ENCODE measurements at regions not wholly inside any gene's neighbourhood (a gene's known extent, or its start where the extent isn't known, plus 50 kb on each side); places are given as distances from the start of the nearest gene placed in this dataset.

GRCh38 chr11:70736937-70737640 is 338.8 kb downstream of the CTTN start:
- intact Hi-C loops (cut with DNase I; ENCODE audit: low total_unique reads), result no loop called here
- DNase-seq, result no peak
- no peaks in the 10 kb centered on the region for H3K27me3 ChIP-seq

GRCh38 chr11:70737816-70738630 is 339.7 kb downstream of the CTTN start:
- Histone ChIP-seq H3K27me3 (no peaks in the 10 kb centered on the region), H3K27ac (no peak overlapping the region), H3K36me3 (no peaks in the 10 kb centered on the region), H3K4me1 (no peaks in the 10 kb centered on the region), H3K9me3 (no peaks in the 10 kb centered on the region), H3K4me3 (no peak overlapping the region)
- no peak for DNase-seq
- TF ChIP-seq POLR2A (IDR thresholded peaks at IDR 0.05), result no peak
- no peak for TF ChIP-seq CTCF (IDR thresholded peaks at IDR 0.05)
- intact Hi-C loops (cut with DNase I; ENCODE audit: low total_unique reads), result no loop called here

More at GRCh38 chr11:70736937-70737640, 338.8 kb downstream of the CTTN start:
- Histone ChIP-seq H3K36me3 (no peaks in the 10 kb centered on the region), H3K9me3 (no peaks in the 10 kb centered on the region), H3K4me1 (no peaks in the 10 kb centered on the region), H3K27ac (no peak overlapping the region), H3K4me3 (no peak overlapping the region)
- TF ChIP-seq CTCF (IDR thresholded peaks at IDR 0.05) (no peak), POLR2A (IDR thresholded peaks at IDR 0.05) (no peak)

- no peaks in the 10 kb centered on the region for H3K27me3 ChIP-seq
- intact Hi-C loops (cut with DNase I; ENCODE audit: low total_unique reads), result no loop called here
- no peak overlapping the region for H3K27ac ChIP-seq
- no peak overlapping the region for H3K4me3 ChIP-seq
- no peaks in the 10 kb centered on the region for H3K4me1 ChIP-seq
- TF ChIP-seq POLR2A (IDR thresholded peaks at IDR 0.05) (no peak), CTCF (IDR thresholded peaks at IDR 0.05) (no peak)
- no peaks in the 10 kb centered on the region for H3K9me3 ChIP-seq
- H3K36me3 ChIP-seq, result no peaks in the 10 kb centered on the region
- DNase-seq, result no peak
Measured at GRCh38 chr11:70738661-70739060, 340.3 kb downstream of the CTTN start.

- no peaks in the 10 kb centered on the region for H3K4me1 ChIP-seq
- no peaks in the 10 kb centered on the region for H3K27me3 ChIP-seq
- no peaks in the 10 kb centered on the region for H3K36me3 ChIP-seq
- H3K27ac ChIP-seq, result no peak overlapping the region
- no peak for DNase-seq
- H3K9me3 ChIP-seq, result no peaks in the 10 kb centered on the region
- intact Hi-C loops (cut with DNase I; ENCODE audit: low total_unique reads), result no loop called here
- no peak for TF ChIP-seq CTCF (IDR thresholded peaks at IDR 0.05)
- TF ChIP-seq POLR2A (IDR thresholded peaks at IDR 0.05), result no peak
- H3K4me3 ChIP-seq, result no peak overlapping the region
Measured at GRCh38 chr11:70739091-70739490, 340.8 kb downstream of the CTTN start.

GRCh38 chr11:70739811-70740487 is 341.6 kb downstream of the CTTN start:
- intact Hi-C loops (cut with DNase I; ENCODE audit: low total_unique reads), result no loop called here
- H3K27ac ChIP-seq, result no peak overlapping the region
- no peak for DNase-seq
- no peaks in the 10 kb centered on the region for H3K27me3 ChIP-seq
- no peaks in the 10 kb centered on the region for H3K9me3 ChIP-seq
- no peaks in the 10 kb centered on the region for H3K4me1 ChIP-seq
- no peak for TF ChIP-seq CTCF (IDR thresholded peaks at IDR 0.05)
- no peak for TF ChIP-seq POLR2A (IDR thresholded peaks at IDR 0.05)
- no peaks in the 10 kb centered on the region for H3K36me3 ChIP-seq
- H3K4me3 ChIP-seq, result no peak overlapping the region
